ENCODE measurements at regions not wholly inside any gene's neighbourhood (a gene's known extent, or its start where the extent isn't known, plus 50 kb on each side); places are given as distances from the start of the nearest gene placed in this dataset.

DNA sequence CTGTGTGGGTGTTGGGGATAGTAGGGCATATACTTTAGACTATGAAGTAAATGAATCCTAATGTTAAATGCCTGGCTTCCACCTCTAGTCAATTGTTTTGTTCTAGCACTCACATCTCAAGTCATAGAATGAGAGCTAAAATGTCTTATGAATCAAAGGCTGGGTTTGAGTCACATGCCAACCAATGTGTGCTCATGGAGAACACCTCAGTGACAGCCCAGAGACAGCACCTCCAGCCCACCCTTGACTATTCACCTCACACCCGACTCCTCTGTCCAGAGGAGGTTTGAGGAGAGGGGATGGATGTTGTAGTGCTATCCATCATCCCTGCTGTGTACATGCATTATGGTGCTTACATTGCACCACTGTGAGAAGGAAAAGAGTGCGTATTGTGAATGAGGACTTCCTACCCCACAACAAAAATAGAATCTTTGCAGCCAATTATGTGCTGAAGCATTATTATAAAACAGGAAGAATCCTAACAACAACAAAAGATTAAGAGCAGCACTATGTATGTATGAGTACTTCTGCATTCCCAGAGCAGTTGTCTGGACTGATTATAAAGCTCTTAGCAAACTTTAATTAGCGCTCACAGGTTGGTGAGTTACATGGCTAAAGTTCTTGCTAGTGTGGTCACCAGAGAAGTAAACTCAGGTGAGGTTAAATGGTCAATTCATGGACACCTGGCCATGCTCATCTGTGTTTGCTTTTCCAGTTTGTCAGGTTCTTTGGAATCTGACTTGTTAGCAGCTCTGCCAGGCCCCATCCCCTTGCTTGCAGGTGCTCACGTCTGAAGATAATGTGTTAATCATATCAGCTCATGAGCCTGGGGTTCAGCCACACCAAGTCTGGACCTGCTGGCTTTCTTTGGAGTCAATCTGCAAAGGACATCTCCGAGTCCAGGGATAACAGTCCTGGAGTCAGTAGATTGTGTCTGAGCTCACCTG, 55.3 kb upstream of the NABP1 start:
- no peak overlapping the region for H3K4me3 ChIP-seq (ENCODE audit: low read length)
- DNase-seq (ENCODE audit: low read depth) = no peak
- TF ChIP-seq, protein P1, sequence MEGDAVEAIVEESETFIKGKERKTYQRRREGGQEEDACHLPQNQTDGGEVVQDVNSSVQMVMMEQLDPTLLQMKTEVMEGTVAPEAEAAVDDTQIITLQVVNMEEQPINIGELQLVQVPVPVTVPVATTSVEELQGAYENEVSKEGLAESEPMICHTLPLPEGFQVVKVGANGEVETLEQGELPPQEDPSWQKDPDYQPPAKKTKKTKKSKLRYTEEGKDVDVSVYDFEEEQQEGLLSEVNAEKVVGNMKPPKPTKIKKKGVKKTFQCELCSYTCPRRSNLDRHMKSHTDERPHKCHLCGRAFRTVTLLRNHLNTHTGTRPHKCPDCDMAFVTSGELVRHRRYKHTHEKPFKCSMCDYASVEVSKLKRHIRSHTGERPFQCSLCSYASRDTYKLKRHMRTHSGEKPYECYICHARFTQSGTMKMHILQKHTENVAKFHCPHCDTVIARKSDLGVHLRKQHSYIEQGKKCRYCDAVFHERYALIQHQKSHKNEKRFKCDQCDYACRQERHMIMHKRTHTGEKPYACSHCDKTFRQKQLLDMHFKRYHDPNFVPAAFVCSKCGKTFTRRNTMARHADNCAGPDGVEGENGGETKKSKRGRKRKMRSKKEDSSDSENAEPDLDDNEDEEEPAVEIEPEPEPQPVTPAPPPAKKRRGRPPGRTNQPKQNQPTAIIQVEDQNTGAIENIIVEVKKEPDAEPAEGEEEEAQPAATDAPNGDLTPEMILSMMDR (conservative IDR thresholded peaks at IDR 0.05; ENCODE audit: low read depth, low read length) = no peak

DNA sequence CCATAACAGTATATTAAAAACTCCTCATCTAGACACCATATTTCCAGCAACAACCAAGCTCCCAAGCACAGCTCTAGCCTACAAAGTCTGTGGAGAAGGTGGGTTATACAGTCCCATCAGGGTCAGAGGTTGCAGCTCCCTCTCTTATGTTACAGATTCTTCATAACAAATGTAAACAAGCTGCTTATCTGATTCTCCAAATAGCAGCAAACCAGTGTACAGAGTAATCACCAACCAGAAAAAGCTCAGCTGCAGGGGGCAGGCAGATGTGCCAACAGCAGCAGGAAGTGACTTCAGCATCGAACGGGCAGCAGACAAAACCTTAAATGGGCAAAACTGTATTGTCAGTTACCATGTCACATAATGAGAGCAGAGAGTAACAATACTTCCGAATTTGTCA, 52.9 kb upstream of the NABP1 start:
- no peak for DNase-seq (ENCODE audit: low read depth)
- H3K4me3 ChIP-seq (ENCODE audit: low read length) = no peak overlapping the region
- TF ChIP-seq, protein P1 (conservative IDR thresholded peaks at IDR 0.05; ENCODE audit: low read depth, low read length) = no peak

DNA sequence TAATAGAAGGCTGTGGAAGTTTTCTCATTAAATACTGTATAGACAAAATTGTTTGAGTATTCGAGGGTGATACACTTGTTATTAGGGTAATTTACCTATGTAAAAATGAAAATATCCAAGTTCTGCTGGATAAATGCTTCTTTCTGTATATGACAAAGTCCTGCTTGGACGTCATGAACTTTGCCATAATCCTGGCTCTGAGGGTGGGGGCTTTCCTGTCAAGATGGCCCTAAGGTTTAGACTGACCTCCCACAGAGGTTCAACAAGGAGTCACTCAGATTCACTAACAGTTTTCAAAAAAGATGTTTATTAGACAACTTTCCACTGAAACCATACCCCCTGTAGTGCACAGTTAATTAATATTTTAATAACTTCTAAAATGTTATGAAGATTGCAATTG, 52.5 kb upstream of the NABP1 start:
- DNase-seq (ENCODE audit: low read depth) = no peak
- TF ChIP-seq, protein P1 (conservative IDR thresholded peaks at IDR 0.05; ENCODE audit: low read depth, low read length) = no peak
- no peak overlapping the region for H3K4me3 ChIP-seq (ENCODE audit: low read length)

GRCh38 chr2:191626497-191627151, 51.3 kb upstream of the NABP1 start:
- TF ChIP-seq, protein P1 (conservative IDR thresholded peaks at IDR 0.05; ENCODE audit: low read depth, low read length) = no peak
- peak; percentile 70 for DNase-seq (ENCODE audit: low read depth)
- no peak overlapping the region for H3K4me3 ChIP-seq (ENCODE audit: low read length)

GRCh38 chr2:191627518-191627917, 50.4 kb upstream of the NABP1 start:
- no peak overlapping the region for H3K4me3 ChIP-seq (ENCODE audit: low read length)
- TF ChIP-seq, protein P1 (conservative IDR thresholded peaks at IDR 0.05; ENCODE audit: low read depth, low read length) = no peak
- no peak for DNase-seq (ENCODE audit: low read depth)

All from retinal pigment epithelial cell (primary cell).